Type B pancreatic cell (in vitro differentiated cells): ENCODE measurements at regions not wholly inside any gene's neighbourhood (a gene's known extent, or its start where the extent isn't known, plus 50 kb on each side); places are given as distances from the start of the nearest gene placed in this dataset.

Experiments
- DNase-seq: peaks from one replicate; pipeline ENCODE4 v3.0.0; 2021; ENCODE audit warnings: mixed read lengths; ENCODE audit not compliant: unreplicated experiment; ENCODE audit errors: extremely low spot score
- H3K27ac Mint-ChIP-seq: 2 replicates; pipeline ENCODE4 v1.8.0; 2021; ENCODE audit warnings: mild to moderate bottlenecking, mixed read lengths
- H3K27me3 Mint-ChIP-seq: 2 replicates; pipeline ENCODE4 v1.8.0; 2021; ENCODE audit warnings: mixed read lengths
- H3K36me3 Mint-ChIP-seq: 2 replicates; pipeline ENCODE4 v1.8.0; 2021; ENCODE audit warnings: mixed read lengths
- H3K4me1 Mint-ChIP-seq: one replicate; pipeline ENCODE4 v1.8.0; 2021; ENCODE audit warnings: mixed read lengths; ENCODE audit not compliant: unreplicated experiment
- H3K4me3 Mint-ChIP-seq: 2 replicates; pipeline ENCODE4 v1.8.0; 2021; ENCODE audit warnings: mild to moderate bottlenecking, mixed read lengths
- H3K9me3 Mint-ChIP-seq: 2 replicates; pipeline ENCODE4 v1.8.0; 2021; ENCODE audit warnings: mixed read lengths
- TF ChIP-seq, protein P1 (sequence below): fragments of 200-600 bp; sonication (generic); conservative IDR thresholded peaks from 2 replicates; pipeline ENCODE4 v1.5.0; 2021; ENCODE audit warnings: antibody characterized with exemption, mild to moderate bottlenecking

DNA sequence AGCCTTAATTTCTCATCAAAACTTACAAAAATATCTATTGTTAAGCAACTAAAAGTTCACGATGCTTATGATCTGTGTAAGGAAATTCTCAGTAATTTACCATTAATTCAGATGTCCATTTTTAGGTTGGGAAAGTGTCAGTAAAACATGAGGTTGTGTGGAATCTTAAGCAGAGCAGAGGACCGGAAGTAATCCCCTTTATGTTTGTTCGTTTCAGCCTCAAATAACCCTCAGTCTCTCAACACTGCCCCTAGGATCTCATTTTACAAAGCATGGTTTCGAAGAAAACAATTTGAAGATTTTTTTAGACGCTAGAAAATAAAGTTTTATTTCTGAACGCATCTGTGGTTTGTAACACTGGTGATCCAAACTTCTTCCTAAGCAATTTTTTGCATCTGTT is 504.2 kb downstream of the MAT2B start:
- Mint-ChIP-seq H3K4me1 (peaks cover 9% of the 10 kb centered on the region), H3K9me3 (no peaks in the 10 kb centered on the region), H3K27me3 (peaks cover 3% of the 10 kb centered on the region), H3K27ac (no peak overlapping the region), H3K4me3 (no peak overlapping the region), H3K36me3 (no peaks in the 10 kb centered on the region)
- TF ChIP-seq, protein P1, sequence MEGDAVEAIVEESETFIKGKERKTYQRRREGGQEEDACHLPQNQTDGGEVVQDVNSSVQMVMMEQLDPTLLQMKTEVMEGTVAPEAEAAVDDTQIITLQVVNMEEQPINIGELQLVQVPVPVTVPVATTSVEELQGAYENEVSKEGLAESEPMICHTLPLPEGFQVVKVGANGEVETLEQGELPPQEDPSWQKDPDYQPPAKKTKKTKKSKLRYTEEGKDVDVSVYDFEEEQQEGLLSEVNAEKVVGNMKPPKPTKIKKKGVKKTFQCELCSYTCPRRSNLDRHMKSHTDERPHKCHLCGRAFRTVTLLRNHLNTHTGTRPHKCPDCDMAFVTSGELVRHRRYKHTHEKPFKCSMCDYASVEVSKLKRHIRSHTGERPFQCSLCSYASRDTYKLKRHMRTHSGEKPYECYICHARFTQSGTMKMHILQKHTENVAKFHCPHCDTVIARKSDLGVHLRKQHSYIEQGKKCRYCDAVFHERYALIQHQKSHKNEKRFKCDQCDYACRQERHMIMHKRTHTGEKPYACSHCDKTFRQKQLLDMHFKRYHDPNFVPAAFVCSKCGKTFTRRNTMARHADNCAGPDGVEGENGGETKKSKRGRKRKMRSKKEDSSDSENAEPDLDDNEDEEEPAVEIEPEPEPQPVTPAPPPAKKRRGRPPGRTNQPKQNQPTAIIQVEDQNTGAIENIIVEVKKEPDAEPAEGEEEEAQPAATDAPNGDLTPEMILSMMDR, result no peak
- DNase-seq, result no peak

- H3K27me3 Mint-ChIP-seq, result peaks cover 3% of the 10 kb centered on the region
- H3K9me3 Mint-ChIP-seq, result no peaks in the 10 kb centered on the region
- H3K4me1 Mint-ChIP-seq, result peaks cover 9% of the 10 kb centered on the region
- DNase-seq, result no peak
- no peaks in the 10 kb centered on the region for H3K36me3 Mint-ChIP-seq
- H3K4me3 Mint-ChIP-seq, result no peak overlapping the region
- TF ChIP-seq, protein P1, result no peak
- no peak overlapping the region for H3K27ac Mint-ChIP-seq
Observed at GRCh38 chr5:164010900-164011299, 505.5 kb downstream of the MAT2B start.

DNA sequence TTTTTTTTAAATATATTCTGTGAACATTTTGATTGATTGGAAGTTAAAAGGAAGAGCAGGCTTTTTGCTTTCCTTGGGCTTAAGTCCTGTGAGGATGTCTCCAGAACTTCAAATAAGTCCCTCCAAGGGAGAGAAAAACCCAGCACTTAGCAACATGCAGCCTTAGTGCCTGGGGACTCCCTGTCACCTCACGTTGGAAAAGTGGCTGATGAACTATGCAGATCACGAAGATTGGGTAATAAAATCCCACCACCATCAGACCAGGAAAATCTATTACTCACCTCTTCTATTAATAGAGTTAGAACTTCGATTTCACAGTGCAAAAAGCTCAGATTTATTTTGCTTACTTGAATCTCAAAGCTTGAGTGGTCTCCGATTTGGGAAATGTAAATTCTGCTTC is 507.0 kb downstream of the MAT2B start:
- DNase-seq, result no peak
- TF ChIP-seq, protein P1, result no peak
- no peaks in the 10 kb centered on the region for H3K36me3 Mint-ChIP-seq
- H3K4me1 Mint-ChIP-seq, result peaks cover 9% of the 10 kb centered on the region
- H3K27me3 Mint-ChIP-seq, result peaks cover 3% of the 10 kb centered on the region
- no peaks in the 10 kb centered on the region for H3K9me3 Mint-ChIP-seq
- H3K27ac Mint-ChIP-seq, result no peak overlapping the region
- no peak overlapping the region for H3K4me3 Mint-ChIP-seq

GRCh38 chr5:164013077-164013670 is 507.8 kb downstream of the MAT2B start:
- H3K4me1 Mint-ChIP-seq, result peaks cover 9% of the 10 kb centered on the region
- no peaks in the 10 kb centered on the region for H3K9me3 Mint-ChIP-seq
- H3K27ac Mint-ChIP-seq, result no peak overlapping the region
- H3K27me3 Mint-ChIP-seq, result peaks cover 3% of the 10 kb centered on the region
- DNase-seq, result no peak
- TF ChIP-seq, protein P1, result peak; percentile 90
- H3K36me3 Mint-ChIP-seq, result no peaks in the 10 kb centered on the region
- peak overlapping the region; percentile 40 for H3K4me3 Mint-ChIP-seq

- DNase-seq, result no peak
- H3K9me3 Mint-ChIP-seq, result no peaks in the 10 kb centered on the region
- H3K27me3 Mint-ChIP-seq, result no peaks in the 10 kb centered on the region
- TF ChIP-seq, protein P1, result no peak
- no peak overlapping the region for H3K4me3 Mint-ChIP-seq
- no peak overlapping the region for H3K27ac Mint-ChIP-seq
- no peaks in the 10 kb centered on the region for H3K36me3 Mint-ChIP-seq
- H3K4me1 Mint-ChIP-seq, result no peaks in the 10 kb centered on the region
Observed at GRCh38 chr5:164020116-164020515, 514.7 kb downstream of the MAT2B start.

- Mint-ChIP-seq H3K27ac (no peak overlapping the region), H3K27me3 (no peaks in the 10 kb centered on the region), H3K9me3 (no peaks in the 10 kb centered on the region), H3K4me3 (no peak overlapping the region), H3K4me1 (no peaks in the 10 kb centered on the region), H3K36me3 (no peaks in the 10 kb centered on the region)
- TF ChIP-seq, protein P1, result no peak
- DNase-seq, result no peak
Observed at GRCh38 chr5:164027738-164028137, 522.3 kb downstream of the MAT2B start.
